HepG2 (cell line): ENCODE measurements at regions not wholly inside any gene's neighbourhood (a gene's known extent, or its start where the extent isn't known, plus 50 kb on each side); places are given as distances from the start of the nearest gene placed in this dataset.

Source experiments
- ATAC-seq: fragments of 200-7000 bp; cut with Tn5 transposase; 3 replicates; pipeline ENCODE4 v1.9.1; 2020; ENCODE audit warnings: mild to moderate bottlenecking, moderate library complexity
- BruUV-seq: library from RNA; stranded (reverse); fragments of 400-500 nt; replicated peaks from 2 replicates; lab custom pipeline; 2021; lab: Mats Ljungman, UMichigan
- CTCF ChIA-PET: fragments of 300-600 bp; formaldehyde crosslinking; extraction: SDS; loops from one replicate; lab custom pipeline; 2021; ENCODE audit warnings: low total read pairs, inconsistent platforms, low intra/inter-chr PET ratio; lab: Yijun Ruan, JAX
- POLR2A ChIA-PET: fragments of 350-600 bp; sonication (Branson Sonifier 250); formaldehyde crosslinking; loops from one replicate; lab custom pipeline; 2020; ENCODE audit warnings: antibody characterized with exemption, inconsistent platforms; lab: Yijun Ruan, JAX
- DNase-seq: peaks from one replicate; pipeline ENCODE4 v3.0.0-alpha.2; 2015; ENCODE audit warnings: low spot score
- FAIRE-seq: peaks from 3 replicates; lab custom pipeline; 2011; peaks lifted over from hg19 to GRCh38; lab: Jason Lieb, UNC
- H2AFZ ChIP-seq: one replicate; pipeline ENCODE4 v1.6.1; 2011; ENCODE audit warnings: low read length, inconsistent platforms
- H3K27ac ChIP-seq: fragments of 300-600 bp; 3 replicates; pipeline ENCODE4 v1.8.0; 2011; ENCODE audit warnings: mixed run types, mild to moderate bottlenecking, mixed read lengths, low read length, inconsistent platforms; ENCODE audit not compliant: insufficient read depth; ENCODE audit errors: extremely low read length
- H3K27me3 ChIP-seq, 2 experiments: fragments of 200-600 bp in 1 of 2; 2 replicates in 1 of 2; 3 replicates in 1 of 2; pipeline versions ENCODE4 v1.6.0 to v1.8.0; 2011; ENCODE audit warnings: low read length in 2 of 2, mild to moderate bottlenecking in 2 of 2, moderate library complexity in 2 of 2, inconsistent platforms in 1 of 2; ENCODE audit not compliant: insufficient read depth in 2 of 2, control insufficient read depth in 1 of 2
- H3K36me3 ChIP-seq, 2 experiments: fragments of 200-600 bp in 1 of 2; replicated peaks in 1 of 2; 2 replicates in 1 of 2; 3 replicates in 1 of 2; pipeline versions ENCODE4 v1.5.1 to v1.8.0; 2011; ENCODE audit warnings: low read length in 2 of 2, inconsistent platforms in 1 of 2; ENCODE audit not compliant: insufficient read depth in 2 of 2, control insufficient read depth in 1 of 2
- H3K4me1 ChIP-seq: 2 replicates; pipeline ENCODE4 v1.5.1; 2012; ENCODE audit warnings: low read length, inconsistent platforms; ENCODE audit not compliant: insufficient read depth
- H3K4me2 ChIP-seq: 2 replicates; pipeline ENCODE4 v1.6.0; 2011; ENCODE audit warnings: low read depth, low read length, inconsistent platforms
- H3K4me3 ChIP-seq, 3 experiments: fragments of 200-600 bp in 1 of 3; sonication (generic), shearing (Covaris generic) in 1 of 3; replicated peaks in 1 of 3; 2 replicates each; pipeline ENCODE4 v1.5.1; 2011 to 2016; ENCODE audit warnings: low read length in 3 of 3, inconsistent platforms in 2 of 3, low read depth in 2 of 3, mild to moderate bottlenecking in 2 of 3, control low read depth in 1 of 3, mixed read lengths in 1 of 3; ENCODE audit not compliant: insufficient read depth in 1 of 3
- H3K79me2 ChIP-seq: one replicate; pipeline ENCODE4 v1.6.1; 2011; ENCODE audit warnings: low read length, inconsistent platforms; ENCODE audit not compliant: insufficient read depth
- H3K9ac ChIP-seq: 2 replicates; pipeline ENCODE4 v1.6.0; 2011; ENCODE audit warnings: mild to moderate bottlenecking, low read depth, low read length, inconsistent platforms; ENCODE audit not compliant: insufficient read depth
- H3K9me3 ChIP-seq: 2 replicates; pipeline ENCODE4 v1.5.1; 2012; ENCODE audit warnings: mild to moderate bottlenecking, low read length
- H4K20me1 ChIP-seq: 2 replicates; pipeline ENCODE4 v1.6.0; 2011; ENCODE audit warnings: inconsistent platforms, mild to moderate bottlenecking, low read length, moderate library complexity; ENCODE audit not compliant: insufficient read depth
- ETV5 ChIP-seq: IDR thresholded peaks from 2 replicates; pipeline ENCODE4 v1.6.1; 2018; ENCODE audit warnings: missing biosample characterization, missing genetic modification reagents, inconsistent platforms, borderline replicate concordance
- GPN1 ChIP-seq: sonication (generic); formaldehyde crosslinking; IDR thresholded peaks from 2 replicates; pipeline ENCODE4 v1.5.1; 2020; ENCODE audit warnings: missing genetic modification reagents, borderline replicate concordance
- HNRNPL ChIP-seq: fragments of 200-400 bp; formaldehyde crosslinking; IDR thresholded peaks from 2 replicates; pipeline ENCODE4 v1.6.1; 2017; ENCODE audit warnings: mild to moderate bottlenecking, low read depth, low read length
- MYC ChIP-seq: sonication (generic); formaldehyde crosslinking; IDR thresholded peaks from 2 replicates; pipeline ENCODE4 v1.9.0; 2021; ENCODE audit warnings: missing genetic modification reagents, borderline replicate concordance
- NCOR1 ChIP-seq: fragments of 200-600 bp; sonication (generic); IDR thresholded peaks from 2 replicates; pipeline ENCODE4 v1.7.0; 2017; ENCODE audit warnings: antibody characterized with exemption, low read length, borderline replicate concordance
- SMAD3 ChIP-seq: sonication (generic); formaldehyde crosslinking; IDR thresholded peaks from 2 replicates; pipeline ENCODE4 v1.4.0; 2020; ENCODE audit warnings: missing genetic modification reagents
- ZNF180 ChIP-seq: sonication (generic); formaldehyde crosslinking; IDR thresholded peaks from 2 replicates; pipeline ENCODE4 v1.4.0; 2020; ENCODE audit warnings: low read depth, missing genetic modification reagents, borderline replicate concordance
- ZNF331 ChIP-seq: sonication (generic); formaldehyde crosslinking; IDR thresholded peaks from 2 replicates; pipeline ENCODE4 v1.4.0; 2020; ENCODE audit warnings: missing genetic modification reagents
- ZNF816 ChIP-seq: sonication (generic); formaldehyde crosslinking; IDR thresholded peaks from 2 replicates; pipeline ENCODE4 v1.8.0; 2022; ENCODE audit warnings: missing genetic modification reagents, mild to moderate bottlenecking, borderline replicate concordance
- WGBS: methylation state at CpG from one replicate; pipeline ENCODE4 v1.1.6; 2017; ENCODE audit warnings: low lambda C conversion rate; 5-methylcytosine and 5-hydroxymethylcytosine counted together
- in situ Hi-C: cut with HindIII; loops from 2 replicates; pipeline ENCODE4 v1.10.0; 2017; ENCODE audit warnings: low pct_unique_long_range_greater_than_20kb; ENCODE audit not compliant: extremely low pct_ligation_motif_present
- intact Hi-C: fragments of 100-400 bp; cut with micrococcal nuclease; formaldehyde crosslinking; loops from one replicate; pipeline ENCODE4 v1.10.0; 2022; ENCODE audit not compliant: unreplicated experiment
- TF ChIP-seq, protein P1 (sequence below): sonication (generic); formaldehyde crosslinking; IDR thresholded peaks from 2 replicates; pipeline ENCODE4 v1.4.0; 2020; ENCODE audit warnings: missing genetic modification reagents
- TF ChIP-seq, protein P2 (sequence below): sonication (generic); formaldehyde crosslinking; IDR thresholded peaks from 2 replicates; pipeline ENCODE4 v1.8.0; 2022; ENCODE audit warnings: mild to moderate bottlenecking, missing genetic modification reagents, moderate library complexity

GRCh38 chr4:100879471-100879870 is 361.6 kb upstream of the EMCN start:
- ChIA-PET CTCF (no interaction called here), POLR2A (no interaction called here)
- DNase-seq = no peak
- BruUV-seq = no TSS peak
- H3K4me1 ChIP-seq = no peaks in the 10 kb centered on the region
- H4K20me1 ChIP-seq = no peaks in the 10 kb centered on the region
- no peak for ATAC-seq
- no peaks in the 10 kb centered on the region for H3K36me3 ChIP-seq
- no peaks in the 10 kb centered on the region for H3K9me3 ChIP-seq
- no peaks in the 10 kb centered on the region for H3K79me2 ChIP-seq
- no peak overlapping the region for H2AFZ ChIP-seq
- H3K4me2 ChIP-seq = no peak overlapping the region
- 15% methylated on average over 1 of the region's 1 CpG for WGBS
- intact Hi-C loops = no loop called here
- TF ChIP-seq ZNF816 (CRISPR knock-in tag) (no peak), ETV5 (CRISPR knock-in tag) (no peak), GPN1 (CRISPR knock-in tag) (no peak), SMAD3 (CRISPR knock-in tag) (no peak), MYC (CRISPR knock-in tag) (no peak), ZNF180 (CRISPR knock-in tag) (no peak), NCOR1 (no peak), ZNF331 (CRISPR knock-in tag) (no peak), HNRNPL (no peak)
- TF ChIP-seq, protein P1, sequence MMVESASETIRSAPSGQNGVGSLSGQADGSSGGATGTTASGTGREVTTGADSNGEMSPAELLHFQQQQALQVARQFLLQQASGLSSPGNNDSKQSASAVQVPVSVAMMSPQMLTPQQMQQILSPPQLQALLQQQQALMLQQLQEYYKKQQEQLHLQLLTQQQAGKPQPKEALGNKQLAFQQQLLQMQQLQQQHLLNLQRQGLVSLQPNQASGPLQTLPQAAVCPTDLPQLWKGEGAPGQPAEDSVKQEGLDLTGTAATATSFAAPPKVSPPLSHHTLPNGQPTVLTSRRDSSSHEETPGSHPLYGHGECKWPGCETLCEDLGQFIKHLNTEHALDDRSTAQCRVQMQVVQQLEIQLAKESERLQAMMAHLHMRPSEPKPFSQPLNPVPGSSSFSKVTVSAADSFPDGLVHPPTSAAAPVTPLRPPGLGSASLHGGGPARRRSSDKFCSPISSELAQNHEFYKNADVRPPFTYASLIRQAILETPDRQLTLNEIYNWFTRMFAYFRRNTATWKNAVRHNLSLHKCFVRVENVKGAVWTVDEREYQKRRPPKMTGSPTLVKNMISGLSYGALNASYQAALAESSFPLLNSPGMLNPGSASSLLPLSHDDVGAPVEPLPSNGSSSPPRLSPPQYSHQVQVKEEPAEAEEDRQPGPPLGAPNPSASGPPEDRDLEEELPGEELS (CRISPR knock-in tag) = no peak
- TF ChIP-seq, protein P2, sequence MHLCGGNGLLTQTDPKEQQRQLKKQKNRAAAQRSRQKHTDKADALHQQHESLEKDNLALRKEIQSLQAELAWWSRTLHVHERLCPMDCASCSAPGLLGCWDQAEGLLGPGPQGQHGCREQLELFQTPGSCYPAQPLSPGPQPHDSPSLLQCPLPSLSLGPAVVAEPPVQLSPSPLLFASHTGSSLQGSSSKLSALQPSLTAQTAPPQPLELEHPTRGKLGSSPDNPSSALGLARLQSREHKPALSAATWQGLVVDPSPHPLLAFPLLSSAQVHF (CRISPR knock-in tag) = no peak
- FAIRE-seq = no peak
- H3K9ac ChIP-seq = no peak overlapping the region
- no peak overlapping the region for H3K4me3 ChIP-seq
- in situ Hi-C loops = no loop called here
- H3K27me3 ChIP-seq = no peaks in the 10 kb centered on the region
- H3K27ac ChIP-seq = no peak overlapping the region
